ENCODE measurements at regions not wholly inside any gene's neighbourhood (a gene's known extent, or its start where the extent isn't known, plus 50 kb on each side); places are given as distances from the start of the nearest gene placed in this dataset.

GRCh38 chr3:145812391-145812790 is 348.6 kb downstream of the PLOD2 start:
- no peak for TF ChIP-seq CTCF (IDR thresholded peaks at IDR 0.05; ENCODE audit: low read depth, low read length, poor library complexity, severe bottlenecking)
- TF ChIP-seq EZH2phosphoT487 (IDR thresholded peaks at IDR 0.05; ENCODE audit: borderline replicate concordance, low read length), result no peak

Data from DOHH2 (cell line).